Left lung (tissue), 4 donors: ENCODE measurements at regions not wholly inside any gene's neighbourhood (a gene's known extent, or its start where the extent isn't known, plus 50 kb on each side); places are given as distances from the start of the nearest gene placed in this dataset.

Experiments used
- ATAC-seq: fragments of 200-7000 bp; cut with Tn5 transposase; one replicate; pipeline ENCODE4 v1.9.1; 2020; ENCODE audit warnings: moderate library complexity
- DNase-seq, 4 donors: peaks; one replicate each; pipeline ENCODE4 v3.0.0-alpha.2; 2013 to 2020
- H3K27ac ChIP-seq, 2 donors: fragments of 200-600 bp; sonication (generic) in 1 of 2; one replicate each; pipeline versions ENCODE4 v1.5.0 to v1.8.0; 2020 to 2021
- H3K27me3 ChIP-seq, 2 donors: fragments of 200-600 bp; sonication (generic) in 1 of 2; one replicate each; pipeline versions ENCODE4 v1.5.0 to v1.8.0; 2020 to 2021
- H3K36me3 ChIP-seq, 2 donors: fragments of 200-600 bp; sonication (generic) in 1 of 2; one replicate each; pipeline versions ENCODE4 v1.5.0 to v1.8.0; 2020 to 2021
- H3K4me1 ChIP-seq, 2 donors: fragments of 200-600 bp; one replicate each; pipeline ENCODE4 v1.8.0; 2021
- H3K4me3 ChIP-seq, 2 donors: fragments of 200-600 bp; sonication (generic) in 1 of 2; one replicate each; pipeline versions ENCODE4 v1.5.0 to v1.8.0; 2020 to 2021; ENCODE audit warnings: mild to moderate bottlenecking in 1 of 2
- H3K9me3 ChIP-seq, 2 donors: fragments of 200-600 bp; sonication (generic) in 1 of 2; one replicate each; pipeline versions ENCODE4 v1.5.0 to v1.8.0; 2020 to 2021
- intact Hi-C, 2 donors: fragments of 100-400 bp; cut with DNase I; formaldehyde crosslinking; loops; one replicate each; pipeline versions ENCODE4 v1.11.2 to v1.14.2; 2022
- TF ChIP-seq, protein P1 (sequence below), 2 donors: fragments of 200-600 bp; sonication (generic) in 1 of 2; IDR thresholded peaks; one replicate each; pipeline versions ENCODE4 v1.5.0 to v1.8.0; 2021; ENCODE audit warnings: antibody characterized with exemption in 2 of 2
- donor health status: DM: no; HTN: yes; CAD: no.
- donor health status: DM: no; HTN: no; CAD: no.

GRCh38 chr18:69158944-69159343, 241.7 kb upstream of the DOK6 start:
- intact Hi-C loops, result no loop called here
- Histone ChIP-seq H3K27ac (no peak overlapping the region), H3K9me3 (no peaks in the 10 kb centered on the region), H3K27me3 (no peaks in the 10 kb centered on the region), H3K4me1 (no peaks in the 10 kb centered on the region), H3K36me3 (no peaks in the 10 kb centered on the region), H3K4me3 (no peak overlapping the region)
- no peak for ATAC-seq
- TF ChIP-seq, protein P1, sequence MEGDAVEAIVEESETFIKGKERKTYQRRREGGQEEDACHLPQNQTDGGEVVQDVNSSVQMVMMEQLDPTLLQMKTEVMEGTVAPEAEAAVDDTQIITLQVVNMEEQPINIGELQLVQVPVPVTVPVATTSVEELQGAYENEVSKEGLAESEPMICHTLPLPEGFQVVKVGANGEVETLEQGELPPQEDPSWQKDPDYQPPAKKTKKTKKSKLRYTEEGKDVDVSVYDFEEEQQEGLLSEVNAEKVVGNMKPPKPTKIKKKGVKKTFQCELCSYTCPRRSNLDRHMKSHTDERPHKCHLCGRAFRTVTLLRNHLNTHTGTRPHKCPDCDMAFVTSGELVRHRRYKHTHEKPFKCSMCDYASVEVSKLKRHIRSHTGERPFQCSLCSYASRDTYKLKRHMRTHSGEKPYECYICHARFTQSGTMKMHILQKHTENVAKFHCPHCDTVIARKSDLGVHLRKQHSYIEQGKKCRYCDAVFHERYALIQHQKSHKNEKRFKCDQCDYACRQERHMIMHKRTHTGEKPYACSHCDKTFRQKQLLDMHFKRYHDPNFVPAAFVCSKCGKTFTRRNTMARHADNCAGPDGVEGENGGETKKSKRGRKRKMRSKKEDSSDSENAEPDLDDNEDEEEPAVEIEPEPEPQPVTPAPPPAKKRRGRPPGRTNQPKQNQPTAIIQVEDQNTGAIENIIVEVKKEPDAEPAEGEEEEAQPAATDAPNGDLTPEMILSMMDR (IDR thresholded peaks at IDR 0.05), result no peak
- no peak for DNase-seq

- Histone ChIP-seq H3K4me3 (no peak overlapping the region), H3K27me3 (no peaks in the 10 kb centered on the region), H3K27ac (no peak overlapping the region), H3K9me3 (no peaks in the 10 kb centered on the region), H3K36me3 (no peaks in the 10 kb centered on the region), H3K4me1 (no peaks in the 10 kb centered on the region)
- ATAC-seq, result no peak
- DNase-seq, result no peak
- TF ChIP-seq, protein P1 (IDR thresholded peaks at IDR 0.05), result no peak
- intact Hi-C loops, result no loop called here
These were observed 239.2 kb upstream of the DOK6 start for GRCh38 chr18:69161383-69162028.

- Histone ChIP-seq H3K27me3 (no peaks in the 10 kb centered on the region), H3K4me1 (no peaks in the 10 kb centered on the region), H3K4me3 (no peak overlapping the region), H3K36me3 (no peaks in the 10 kb centered on the region), H3K27ac (no peak overlapping the region), H3K9me3 (no peaks in the 10 kb centered on the region)
- DNase-seq, result no peak
- intact Hi-C loops, result no loop called here
- TF ChIP-seq, protein P1 (IDR thresholded peaks at IDR 0.05), result no peak
- ATAC-seq, result no peak
These were observed 238.0 kb upstream of the DOK6 start for GRCh38 chr18:69162649-69163048.

DNA sequence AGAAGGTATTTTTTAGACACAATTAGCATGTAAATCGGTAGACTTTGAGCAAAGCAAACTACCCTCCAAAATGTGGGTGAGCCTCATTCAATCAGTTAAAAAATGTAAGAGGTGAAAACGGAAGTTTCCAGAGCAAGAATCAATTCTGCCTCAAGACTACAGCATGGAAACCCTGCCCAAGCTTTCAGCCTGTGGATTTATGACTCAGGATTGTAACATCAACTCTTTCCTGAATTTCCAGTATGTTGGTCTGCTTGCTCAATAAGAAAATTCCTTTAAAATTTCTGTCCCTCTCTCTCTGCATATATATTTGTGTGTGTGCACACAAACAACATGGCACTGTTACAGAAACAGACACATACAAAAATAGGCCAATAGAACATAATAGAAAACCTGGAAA, 228.6 kb upstream of the DOK6 start:
- no peak for ATAC-seq
- no peaks in the 10 kb centered on the region for H3K4me1 ChIP-seq
- intact Hi-C loops, result no loop called here
- no peak for DNase-seq
- no peak overlapping the region for H3K27ac ChIP-seq
- no peaks in the 10 kb centered on the region for H3K9me3 ChIP-seq
- H3K27me3 ChIP-seq, result no peaks in the 10 kb centered on the region
- no peaks in the 10 kb centered on the region for H3K36me3 ChIP-seq
- no peak overlapping the region for H3K4me3 ChIP-seq
- TF ChIP-seq, protein P1 (IDR thresholded peaks at IDR 0.05), result no peak

GRCh38 chr18:69175681-69176080, 225.0 kb upstream of the DOK6 start:
- no peaks in the 10 kb centered on the region for H3K36me3 ChIP-seq

More at GRCh38 chr18:69175681-69176080, 225.0 kb upstream of the DOK6 start:
- intact Hi-C loops, result no loop called here
- ATAC-seq, result no peak
- peaks cover 0 to 2% of the 10 kb centered on the region in 2 donors for H3K9me3 ChIP-seq
- DNase-seq, result peak in 1 of 4 donors; percentile 11
- H3K4me1 ChIP-seq, result no peaks in the 10 kb centered on the region
- H3K27ac ChIP-seq, result no peak overlapping the region
- TF ChIP-seq, protein P1 (IDR thresholded peaks at IDR 0.05), result no peak
- no peaks in the 10 kb centered on the region for H3K27me3 ChIP-seq
- no peak overlapping the region for H3K4me3 ChIP-seq
